ENCODE measurements at regions not wholly inside any gene's neighbourhood (a gene's known extent, or its start where the extent isn't known, plus 50 kb on each side); places are given as distances from the start of the nearest gene placed in this dataset.

- H3K27ac Mint-ChIP-seq (ENCODE audit: unreplicated experiment): no peak overlapping the region
Observed at GRCh38 chr7:118755067-118755625, 530.6 kb downstream of the ANKRD7 start.

GRCh38 chr7:118757066-118757465 lies 532.6 kb downstream of the ANKRD7 start:
- TF ChIP-seq EZH2 (IDR thresholded peaks at IDR 0.05; ENCODE audit: insufficient read depth, low read length) (no peak), CTCF (IDR thresholded peaks at IDR 0.05; ENCODE audit: insufficient read depth, low read depth, low read length) (no peak)
- Histone ChIP-seq H4K20me1 (ENCODE audit: insufficient read depth, low read length) (no peaks in the 10 kb centered on the region), H3K27me3 (ENCODE audit: insufficient read depth, low read length) (no peaks in the 10 kb centered on the region), H3K4me1 (ENCODE audit: insufficient read depth, low read length) (no peaks in the 10 kb centered on the region), H3K4me3 (ENCODE audit: insufficient read depth, low read depth, low read length) (no peak overlapping the region), H2AFZ (ENCODE audit: low read depth, low read length) (no peak overlapping the region), H3K27ac (ENCODE audit: low read depth, low read length) (no peak overlapping the region), H3K9me3 (ENCODE audit: insufficient read depth, low read depth, low read length) (no peaks in the 10 kb centered on the region), H3K4me2 (ENCODE audit: low read length) (no peak overlapping the region), H3K36me3 (ENCODE audit: insufficient read depth, low read length) (no peaks in the 10 kb centered on the region), H3K9ac (ENCODE audit: low read length) (no peak overlapping the region), H3K79me2 (ENCODE audit: insufficient read depth, low read length) (no peaks in the 10 kb centered on the region)
- DNase-seq (ENCODE audit: low read depth) (no peak), FAIRE-seq (no peak)
- Mint-ChIP-seq H3K36me3 (ENCODE audit: low read depth, unreplicated experiment) (no peaks in the 10 kb centered on the region), H3K27ac (ENCODE audit: unreplicated experiment) (no peak overlapping the region), H3K27me3 (ENCODE audit: low read depth, unreplicated experiment) (no peaks in the 10 kb centered on the region), H3K4me3 (ENCODE audit: unreplicated experiment) (no peak overlapping the region), H3K4me1 (ENCODE audit: low read depth, unreplicated experiment) (no peaks in the 10 kb centered on the region), H3K9me3 (ENCODE audit: unreplicated experiment) (no peaks in the 10 kb centered on the region)

More at GRCh38 chr7:118755067-118755625, 530.6 kb downstream of the ANKRD7 start:
- TF ChIP-seq CTCF (IDR thresholded peaks at IDR 0.05; ENCODE audit: insufficient read depth, low read depth, low read length) (no peak), EZH2 (IDR thresholded peaks at IDR 0.05; ENCODE audit: insufficient read depth, low read length) (no peak)
- Histone ChIP-seq H3K27me3 (ENCODE audit: insufficient read depth, low read length) (no peaks in the 10 kb centered on the region), H3K9ac (ENCODE audit: low read length) (no peak overlapping the region), H3K27ac (ENCODE audit: low read depth, low read length) (no peak overlapping the region), H3K79me2 (ENCODE audit: insufficient read depth, low read length) (no peaks in the 10 kb centered on the region), H3K4me1 (ENCODE audit: insufficient read depth, low read length) (no peaks in the 10 kb centered on the region), H3K4me2 (ENCODE audit: low read length) (no peak overlapping the region), H3K9me3 (ENCODE audit: insufficient read depth, low read depth, low read length) (no peaks in the 10 kb centered on the region), H2AFZ (ENCODE audit: low read depth, low read length) (no peak overlapping the region), H3K36me3 (ENCODE audit: insufficient read depth, low read length) (no peaks in the 10 kb centered on the region), H4K20me1 (ENCODE audit: insufficient read depth, low read length) (no peaks in the 10 kb centered on the region), H3K4me3 (ENCODE audit: insufficient read depth, low read depth, low read length) (no peak overlapping the region)
- DNase-seq (ENCODE audit: low read depth) (no peak), FAIRE-seq (no peak)
- Mint-ChIP-seq H3K4me1 (ENCODE audit: low read depth, unreplicated experiment) (no peaks in the 10 kb centered on the region), H3K4me3 (ENCODE audit: unreplicated experiment) (no peak overlapping the region), H3K36me3 (ENCODE audit: low read depth, unreplicated experiment) (no peaks in the 10 kb centered on the region), H3K9me3 (ENCODE audit: unreplicated experiment) (no peaks in the 10 kb centered on the region), H3K27me3 (ENCODE audit: low read depth, unreplicated experiment) (no peaks in the 10 kb centered on the region)

- no peak for DNase-seq (ENCODE audit: low read depth)
- no peak for TF ChIP-seq CTCF (IDR thresholded peaks at IDR 0.05; ENCODE audit: insufficient read depth, low read depth, low read length)
- TF ChIP-seq EZH2 (IDR thresholded peaks at IDR 0.05; ENCODE audit: insufficient read depth, low read length): no peak
- Mint-ChIP-seq H3K36me3 (ENCODE audit: low read depth, unreplicated experiment) (no peaks in the 10 kb centered on the region), H3K4me1 (ENCODE audit: low read depth, unreplicated experiment) (no peaks in the 10 kb centered on the region), H3K27me3 (ENCODE audit: low read depth, unreplicated experiment) (no peaks in the 10 kb centered on the region), H3K4me3 (ENCODE audit: unreplicated experiment) (no peak overlapping the region), H3K27ac (ENCODE audit: unreplicated experiment) (no peak overlapping the region), H3K9me3 (ENCODE audit: unreplicated experiment) (no peaks in the 10 kb centered on the region)
- no peaks in the 10 kb centered on the region for H3K79me2 ChIP-seq (ENCODE audit: insufficient read depth, low read length)
- H3K36me3 ChIP-seq (ENCODE audit: insufficient read depth, low read length): no peaks in the 10 kb centered on the region
- H3K9ac ChIP-seq (ENCODE audit: low read length): no peak overlapping the region
- FAIRE-seq: no peak
- no peaks in the 10 kb centered on the region for H3K27me3 ChIP-seq (ENCODE audit: insufficient read depth, low read length)
- no peak overlapping the region for H3K4me2 ChIP-seq (ENCODE audit: low read length)
- H2AFZ ChIP-seq (ENCODE audit: low read depth, low read length): no peak overlapping the region
- H3K9me3 ChIP-seq (ENCODE audit: insufficient read depth, low read depth, low read length): no peaks in the 10 kb centered on the region
- no peak overlapping the region for H3K27ac ChIP-seq (ENCODE audit: low read depth, low read length)
- no peak overlapping the region for H3K4me3 ChIP-seq (ENCODE audit: insufficient read depth, low read depth, low read length)
- H3K4me1 ChIP-seq (ENCODE audit: insufficient read depth, low read length): no peaks in the 10 kb centered on the region
- H4K20me1 ChIP-seq (ENCODE audit: insufficient read depth, low read length): no peaks in the 10 kb centered on the region
Observed at GRCh38 chr7:118758582-118758981, 534.1 kb downstream of the ANKRD7 start.

Measured in astrocyte (in vitro differentiated cells and primary cell).